H1 (cell line): ENCODE measurements at regions not wholly inside any gene's neighbourhood (a gene's known extent, or its start where the extent isn't known, plus 50 kb on each side); places are given as distances from the start of the nearest gene placed in this dataset.

Experiments used
- CTCF ChIA-PET: fragments of 300-600 bp; sonication (Branson Sonifier 250); formaldehyde crosslinking; loops from one replicate; lab custom pipeline; 2021; ENCODE audit not compliant: partially characterized antibody; lab: Charles Lee
- POLR2A ChIA-PET: fragments of 300-600 bp; sonication (Branson Sonifier 250); formaldehyde crosslinking; loops from one replicate; lab custom pipeline; 2021; ENCODE audit warnings: inconsistent platforms; ENCODE audit not compliant: partially characterized antibody; lab: Charles Lee
- DNase-seq, 2 experiments: peaks; one replicate each; pipeline versions ENCODE4 v3.0.0 to v3.0.0-alpha.2; 2010 to 2022; ENCODE audit warnings: low spot score in 2 of 2, low read depth in 1 of 2, mixed read lengths in 1 of 2
- FAIRE-seq: peaks from 2 replicates; lab custom pipeline; 2011; peaks lifted over from hg19 to GRCh38; lab: Jason Lieb, UNC
- H2AFZ ChIP-seq: 2 replicates; pipeline ENCODE4 v1.8.1; 2012; ENCODE audit warnings: low read length, inconsistent platforms
- H2AK5ac ChIP-seq: 2 replicates; pipeline ENCODE4 v1.6.1; 2013; ENCODE audit warnings: low read depth, low read length
- H2BK120ac ChIP-seq: replicated peaks from 2 replicates; pipeline ENCODE3; 2013; ENCODE audit warnings: low read depth, low read length, inconsistent platforms
- H2BK12ac ChIP-seq: 2 replicates; pipeline ENCODE4 v1.6.1; 2013; ENCODE audit warnings: low read depth, low read length
- H2BK15ac ChIP-seq: 2 replicates; pipeline ENCODE4 v1.6.1; 2013; ENCODE audit warnings: low read length
- H2BK20ac ChIP-seq: 2 replicates; pipeline ENCODE4 v1.6.1; 2013; ENCODE audit warnings: low read length
- H2BK5ac ChIP-seq: 2 replicates; pipeline ENCODE4 v1.6.1; 2013; ENCODE audit warnings: low read depth, low read length
- H3K14ac ChIP-seq: 2 replicates; pipeline ENCODE4 v1.6.1; 2013; ENCODE audit warnings: inconsistent platforms; ENCODE audit not compliant: insufficient read length
- H3K18ac ChIP-seq: 2 replicates; pipeline ENCODE4 v1.6.1; 2013; ENCODE audit warnings: low read length; ENCODE audit errors: extremely low read depth
- H3K23ac ChIP-seq: 2 replicates; pipeline ENCODE4 v1.6.1; 2013; ENCODE audit warnings: inconsistent platforms; ENCODE audit not compliant: insufficient read length
- H3K23me2 ChIP-seq: 2 replicates; pipeline ENCODE4 v1.6.1; 2013; ENCODE audit warnings: low read depth, low read length
- H3K27ac ChIP-seq: 2 replicates; pipeline ENCODE4 v1.6.1; 2011; ENCODE audit warnings: low read depth, low read length, inconsistent platforms
- H3K27me3 ChIP-seq, 4 experiments: replicated peaks in 1 of 4; 1 replicate in 1 of 4; 2 replicates in 3 of 4; pipeline versions ENCODE4 v1.6.1 to v1.8.1; 2011 to 2013; ENCODE audit warnings: low read length in 3 of 4, mild to moderate bottlenecking in 3 of 4, inconsistent platforms in 2 of 4, mixed read lengths in 2 of 4, moderate library complexity in 1 of 4; ENCODE audit not compliant: control insufficient read depth in 3 of 4, insufficient read depth in 3 of 4; ENCODE audit errors: extremely low read depth in 1 of 4
- H3K36me3 ChIP-seq, 4 experiments: 2 replicates each; pipeline versions ENCODE4 v1.6.1 to v1.8.1; 2011 to 2013; ENCODE audit warnings: mild to moderate bottlenecking in 4 of 4, low read length in 3 of 4, moderate library complexity in 2 of 4, control low read depth in 1 of 4, inconsistent platforms in 1 of 4; ENCODE audit not compliant: insufficient read depth in 4 of 4, control insufficient read depth in 2 of 4
- H3K4ac ChIP-seq: replicated peaks from 2 replicates; pipeline ENCODE3; 2013; ENCODE audit warnings: low read length, low read depth, mixed read lengths, inconsistent platforms; ENCODE audit not compliant: insufficient read length
- H3K4me1 ChIP-seq, 4 experiments: replicated peaks in 1 of 4; 1 replicate in 1 of 4; 2 replicates in 3 of 4; pipeline versions ENCODE4 v1.6.1 to v1.8.1; 2011 to 2013; ENCODE audit warnings: low read length in 3 of 4, inconsistent platforms in 2 of 4, mixed read lengths in 1 of 4; ENCODE audit not compliant: insufficient read depth in 4 of 4, control insufficient read depth in 3 of 4
- H3K4me2 ChIP-seq, 2 experiments: 2 replicates each; pipeline versions ENCODE4 v1.6.1 to v1.8.1; 2011 to 2013; ENCODE audit warnings: low read depth in 2 of 2, low read length in 2 of 2, control low read depth in 1 of 2, inconsistent platforms in 1 of 2, mild to moderate bottlenecking in 1 of 2; ENCODE audit not compliant: insufficient read depth in 1 of 2
- H3K4me3 ChIP-seq, 4 experiments: fragments of 200-600, 300-600 bp in 1 of 4; sonication (generic), shearing (Covaris generic), sonication (Bioruptor Twin) in 1 of 4; 2 replicates each; pipeline versions ENCODE4 v1.5.1 to v1.8.1; 2011 to 2016; ENCODE audit warnings: low read length in 4 of 4, low read depth in 3 of 4, control low read depth in 2 of 4, inconsistent platforms in 2 of 4, mild to moderate bottlenecking in 2 of 4, mixed read lengths in 1 of 4, moderate library complexity in 1 of 4; ENCODE audit not compliant: insufficient read depth in 2 of 4; ENCODE audit errors: extremely low read depth in 1 of 4
- H3K56ac ChIP-seq: replicated peaks from 2 replicates; pipeline ENCODE3; 2013; ENCODE audit warnings: low read depth, mild to moderate bottlenecking, mixed read lengths, low read length, inconsistent platforms; ENCODE audit not compliant: insufficient read length
- H3K79me1 ChIP-seq: 2 replicates; pipeline ENCODE4 v1.6.1; 2013; ENCODE audit warnings: low read depth, low read length, control low read depth
- H3K79me2 ChIP-seq, 2 experiments: 2 replicates each; pipeline versions ENCODE4 v1.6.1 to v1.8.1; 2012 to 2013; ENCODE audit warnings: low read length in 2 of 2, mild to moderate bottlenecking in 2 of 2, inconsistent platforms in 1 of 2; ENCODE audit not compliant: insufficient read depth in 2 of 2, control insufficient read depth in 1 of 2
- H3K9ac ChIP-seq, 4 experiments: replicated peaks in 1 of 4; 1 replicate in 1 of 4; 2 replicates in 3 of 4; pipeline versions ENCODE4 v1.6.1 to v1.8.1; 2011 to 2013; ENCODE audit warnings: low read depth in 3 of 4, low read length in 3 of 4, control low read depth in 2 of 4, mild to moderate bottlenecking in 2 of 4, moderate library complexity in 2 of 4, inconsistent platforms in 1 of 4; ENCODE audit errors: extremely low read depth in 1 of 4
- H3K9me3 ChIP-seq, 2 experiments: 2 replicates each; pipeline versions ENCODE4 v1.6.1 to v1.8.1; 2012 to 2013; ENCODE audit warnings: mild to moderate bottlenecking in 2 of 2, moderate library complexity in 2 of 2, control low read depth in 1 of 2, inconsistent platforms in 1 of 2, low read depth in 1 of 2, low read length in 1 of 2, mixed read lengths in 1 of 2; ENCODE audit not compliant: insufficient read depth in 2 of 2
- H4K20me1 ChIP-seq, 2 experiments: replicated peaks in 1 of 2; 2 replicates each; pipeline versions ENCODE3 to v1.8.1; 2011 to 2013; ENCODE audit warnings: inconsistent platforms in 2 of 2, low read length in 2 of 2, mild to moderate bottlenecking in 1 of 2; ENCODE audit not compliant: insufficient read depth in 2 of 2, control insufficient read depth in 1 of 2
- H4K5ac ChIP-seq: 2 replicates; pipeline ENCODE4 v1.6.1; 2013; ENCODE audit warnings: low read length, low read depth, mixed read lengths, inconsistent platforms; ENCODE audit not compliant: insufficient read length
- H4K8ac ChIP-seq: 2 replicates; pipeline ENCODE4 v1.8.0; 2013; ENCODE audit warnings: mild to moderate bottlenecking, moderate library complexity, low read length, inconsistent platforms; ENCODE audit not compliant: insufficient read depth; ENCODE audit errors: extremely low read depth
- H4K91ac ChIP-seq: replicated peaks from 2 replicates; pipeline ENCODE3; 2013; ENCODE audit warnings: low read length, mixed read lengths, inconsistent platforms; ENCODE audit not compliant: insufficient read length
- CBX8 ChIP-seq: fragments of 300-800, 300-1000 bp; sonication (generic); IDR thresholded peaks from 2 replicates; pipeline ENCODE4 v1.7.1; 2016; ENCODE audit warnings: low read depth, low read length, borderline replicate concordance
- EZH2 ChIP-seq: fragments of 200-600 bp; sonication (generic); IDR thresholded peaks from 2 replicates; pipeline ENCODE4 v1.7.1; 2012; ENCODE audit warnings: low read depth, mild to moderate bottlenecking, moderate library complexity, low read length, inconsistent platforms; ENCODE audit not compliant: severe bottlenecking
- GTF2F1 ChIP-seq: IDR thresholded peaks from 2 replicates; pipeline ENCODE4 v1.6.1; 2012; ENCODE audit warnings: low read depth, low read length, improper control_type of control experiment, borderline replicate concordance
- KDM4A ChIP-seq: IDR thresholded peaks from one replicate; pipeline ENCODE4 v1.7.1; 2012; ENCODE audit warnings: low read depth, mild to moderate bottlenecking, moderate library complexity, low read length, inconsistent platforms; ENCODE audit not compliant: severe bottlenecking
- RBBP5 ChIP-seq: IDR thresholded peaks from 2 replicates; pipeline ENCODE4 v1.7.1; 2012; ENCODE audit warnings: low read depth, mild to moderate bottlenecking, inconsistent platforms, low read length, moderate library complexity, borderline replicate concordance
- SP2 ChIP-seq: IDR thresholded peaks from 2 replicates; pipeline ENCODE4 v1.6.1; 2012; ENCODE audit warnings: mild to moderate bottlenecking, low read length, inconsistent platforms
- SRF ChIP-seq: IDR thresholded peaks from 2 replicates; pipeline ENCODE4 v1.6.1; 2011; ENCODE audit warnings: mild to moderate bottlenecking, low read depth, low read length, moderate library complexity
- TCF12 ChIP-seq: IDR thresholded peaks from 2 replicates; pipeline ENCODE4 v1.6.1; 2011; ENCODE audit warnings: low read depth, mild to moderate bottlenecking, low read length
- WGBS, 2 experiments: shearing (Covaris generic) in 1 of 2; methylation state at CpG; one replicate each; pipeline versions ENCODE4 v1.1.6 to v1.1.7; 2013 to 2015; ENCODE audit warnings: low lambda C conversion rate in 2 of 2, mixed read lengths in 2 of 2, inconsistent platforms in 1 of 2, low coverage in 1 of 2, missing lambda C conversion rate in 1 of 2; ENCODE audit not compliant: insufficient replicate concordance in 2 of 2, insufficient coverage in 1 of 2, insufficient read length in 1 of 2; ENCODE audit errors: extremely low coverage in 1 of 2, missing lambda C conversion rate in 1 of 2; 5-methylcytosine and 5-hydroxymethylcytosine counted together

DNA sequence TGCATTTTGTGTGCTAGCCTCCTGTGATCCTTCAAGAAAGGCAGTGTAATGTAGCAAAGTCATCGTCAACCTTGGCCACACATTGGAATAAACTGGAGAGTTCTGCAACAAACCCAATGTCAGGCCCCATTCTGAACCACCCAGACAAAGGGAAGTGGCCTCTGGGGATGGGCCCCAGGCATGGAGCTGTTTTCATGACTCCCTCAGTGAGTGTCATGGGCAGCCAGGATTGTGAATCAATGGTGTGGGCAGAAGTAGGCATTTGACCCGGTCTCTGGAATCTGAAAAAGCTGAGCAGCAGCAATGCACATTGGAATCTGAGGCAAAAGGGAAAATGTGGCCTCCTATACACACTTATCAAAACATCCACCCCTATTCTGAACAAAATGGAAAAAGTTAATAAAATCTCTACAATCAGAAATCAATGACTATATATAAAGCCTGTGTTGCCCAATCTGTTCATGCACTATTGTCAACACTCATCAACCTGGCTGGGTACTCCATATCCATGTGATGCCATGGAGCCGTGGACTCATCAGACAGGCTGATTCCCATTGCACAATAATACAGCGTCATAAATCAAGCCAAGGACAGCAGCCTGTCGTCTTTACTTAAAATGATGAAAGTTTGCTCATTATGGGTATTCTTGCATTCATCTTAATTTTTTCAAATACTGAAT lies 134.9 kb upstream of the STMND1 start:
- H3K18ac ChIP-seq, result no peak overlapping the region
- H3K27me3 ChIP-seq, result no peaks in the 10 kb centered on the region
- WGBS, 2 experiments, result 96% methylated on average over 5 of the region's 5 CpGs; no CpG with 5 or more reads in 1 of the 2 experiments
- no peaks in the 10 kb centered on the region for H3K79me1 ChIP-seq
- H4K5ac ChIP-seq, result no peak overlapping the region
- no peaks in the 10 kb centered on the region; a peak in 1 of 7 replicates for H3K4me1 ChIP-seq
- no peak for FAIRE-seq
- no peak overlapping the region for H2BK120ac ChIP-seq
- H3K23ac ChIP-seq, result no peak overlapping the region
- no peak overlapping the region for H2BK20ac ChIP-seq
- POLR2A ChIA-PET, result interaction anchor here (0.6 kb wide), 1 partner anchor 365 kb away, joined by 3 read pairs; no protein-coding TSS in a partner anchor
- no peak overlapping the region for H2BK12ac ChIP-seq
- no peak overlapping the region for H2BK15ac ChIP-seq
- H4K20me1 ChIP-seq, result no peaks in the 10 kb centered on the region
- H2BK5ac ChIP-seq, result no peak overlapping the region
- H3K4ac ChIP-seq, result no peak overlapping the region
- no peak overlapping the region for H4K8ac ChIP-seq
- no peak overlapping the region for H3K56ac ChIP-seq
- TF ChIP-seq SRF (no peak), SP2 (no peak), CBX8 (no peak), TCF12 (no peak), GTF2F1 (no peak), KDM4A (no peak), RBBP5 (no peak), EZH2 (no peak)
- TF ChIP-seq, all 59 proteins: peak for 0
- H3K27ac ChIP-seq, result no peak overlapping the region
- no peak overlapping the region for H3K4me3 ChIP-seq
- no peaks in the 10 kb centered on the region for H3K36me3 ChIP-seq
- 0 out of 2 replicates have a peak overlapping the region, but pooled peaks have one; percentile 33 for H2AFZ ChIP-seq
- no peak overlapping the region for H3K14ac ChIP-seq
- no peak overlapping the region for H2AK5ac ChIP-seq
- CTCF ChIA-PET, result interaction anchor here (1.2 to 1.3 kb wide), 2 partner anchors 124 to 199 kb away, joined by 3 read pairs; no protein-coding TSS in a partner anchor
- no peaks in the 10 kb centered on the region for H3K79me2 ChIP-seq
- no peak overlapping the region for H4K91ac ChIP-seq
- no peaks in the 10 kb centered on the region for H3K9me3 ChIP-seq
- H3K9ac ChIP-seq, result no peak overlapping the region
- no peak for DNase-seq
- no peak overlapping the region for H3K4me2 ChIP-seq
- H3K23me2 ChIP-seq, result no peaks in the 10 kb centered on the region; the same call in 1 of the 2 replicates
